ENCODE measurements at regions not wholly inside any gene's neighbourhood (a gene's known extent, or its start where the extent isn't known, plus 50 kb on each side); places are given as distances from the start of the nearest gene placed in this dataset.

DNA sequence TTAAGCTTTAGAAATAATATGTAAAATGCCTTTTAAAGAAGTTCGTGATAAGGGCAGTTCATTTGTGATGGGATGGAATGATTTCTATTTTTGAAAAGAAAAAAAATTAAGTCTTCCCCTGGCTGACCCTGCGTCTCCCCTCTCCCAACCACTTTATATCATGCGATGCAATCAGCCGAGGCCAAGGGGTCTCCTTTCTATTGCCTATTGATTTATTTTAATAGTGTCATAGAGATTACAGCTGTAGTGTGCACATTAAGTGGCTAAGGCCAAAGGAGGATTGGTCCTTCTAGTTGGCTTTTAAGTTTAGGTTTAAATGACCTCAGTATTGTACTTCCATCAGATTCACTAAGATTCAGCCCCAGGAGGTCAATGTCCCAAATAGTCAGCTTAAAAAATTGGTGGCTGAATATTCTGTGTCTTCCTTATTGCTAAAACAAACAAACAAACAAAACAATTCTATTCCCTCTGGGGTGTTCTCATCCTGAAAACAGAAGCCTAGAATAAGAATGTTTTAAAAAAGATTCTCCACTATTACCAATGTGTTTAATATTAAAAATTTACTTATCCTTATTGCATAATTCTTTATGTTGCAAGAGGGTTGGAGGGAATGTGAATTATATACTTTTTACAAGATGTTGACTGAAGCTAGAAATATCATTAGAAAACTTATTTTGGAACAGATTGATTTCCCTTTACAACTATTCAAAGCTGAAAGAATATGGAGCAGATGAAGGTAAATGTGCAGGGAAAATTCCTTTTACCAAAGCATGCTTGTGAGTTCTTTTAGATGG, 359.1 kb downstream of the SAMD5 start:
- no peak for DNase-seq (ENCODE audit: low spot score)

DNA sequence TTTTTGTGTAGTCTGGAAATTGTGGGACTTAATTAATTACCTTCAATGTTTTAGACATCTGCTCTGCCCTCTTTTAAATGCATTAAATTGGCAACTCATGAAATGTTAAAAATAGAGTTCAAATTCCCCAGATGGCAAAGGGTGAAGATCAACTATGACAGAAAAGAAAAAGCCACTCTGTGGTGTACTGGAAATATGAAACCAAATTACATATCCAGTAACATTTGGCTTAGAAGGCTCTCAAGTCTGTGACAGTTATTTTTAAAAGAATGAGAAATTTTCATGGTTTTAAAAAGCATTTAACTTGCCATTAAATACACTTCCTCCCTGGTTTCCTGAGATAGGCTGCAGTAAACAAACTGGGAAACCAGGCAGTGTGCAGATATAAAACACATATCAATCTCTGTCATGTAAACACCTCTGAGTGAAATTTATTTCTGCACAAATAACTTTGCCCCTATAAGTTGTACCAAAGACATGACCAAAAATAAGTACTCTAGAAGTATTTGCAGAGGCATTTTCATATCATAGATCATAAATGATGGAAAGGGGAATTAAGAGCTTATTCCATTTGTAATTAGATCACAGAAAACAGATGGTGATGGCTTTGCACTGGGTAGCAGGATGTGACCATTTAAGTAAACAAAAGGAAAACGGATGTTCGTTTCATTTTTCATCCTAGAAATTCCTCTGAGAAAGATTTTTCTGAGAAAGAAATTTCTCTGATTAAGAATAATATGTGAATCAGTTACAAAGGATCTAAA, 360.1 kb downstream of the SAMD5 start:
- DNase-seq (ENCODE audit: low spot score): no peak

- no peak for DNase-seq (ENCODE audit: low spot score)
Observed at GRCh38 chr6:147869201-147869600, 360.7 kb downstream of the SAMD5 start.

DNA sequence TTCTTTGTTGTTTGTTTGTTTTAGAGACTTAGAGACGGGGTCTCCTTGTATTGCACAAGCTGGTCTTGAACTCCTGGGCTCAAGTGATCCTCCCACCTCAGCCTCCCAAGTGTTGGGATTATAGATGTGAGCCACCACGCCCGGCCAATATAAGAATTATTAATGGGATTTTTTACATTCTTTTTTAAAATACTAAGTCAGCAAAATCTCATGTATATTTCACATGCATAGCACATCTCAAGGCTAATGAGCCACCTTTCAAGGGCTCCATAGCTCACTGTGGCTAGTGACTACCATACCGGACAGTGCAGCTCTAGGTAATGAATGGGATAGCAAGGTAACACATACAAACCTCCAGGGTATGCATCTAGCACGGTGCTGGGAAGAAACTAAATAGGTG, 361.4 kb downstream of the SAMD5 start:
- DNase-seq (ENCODE audit: low spot score): no peak

DNA sequence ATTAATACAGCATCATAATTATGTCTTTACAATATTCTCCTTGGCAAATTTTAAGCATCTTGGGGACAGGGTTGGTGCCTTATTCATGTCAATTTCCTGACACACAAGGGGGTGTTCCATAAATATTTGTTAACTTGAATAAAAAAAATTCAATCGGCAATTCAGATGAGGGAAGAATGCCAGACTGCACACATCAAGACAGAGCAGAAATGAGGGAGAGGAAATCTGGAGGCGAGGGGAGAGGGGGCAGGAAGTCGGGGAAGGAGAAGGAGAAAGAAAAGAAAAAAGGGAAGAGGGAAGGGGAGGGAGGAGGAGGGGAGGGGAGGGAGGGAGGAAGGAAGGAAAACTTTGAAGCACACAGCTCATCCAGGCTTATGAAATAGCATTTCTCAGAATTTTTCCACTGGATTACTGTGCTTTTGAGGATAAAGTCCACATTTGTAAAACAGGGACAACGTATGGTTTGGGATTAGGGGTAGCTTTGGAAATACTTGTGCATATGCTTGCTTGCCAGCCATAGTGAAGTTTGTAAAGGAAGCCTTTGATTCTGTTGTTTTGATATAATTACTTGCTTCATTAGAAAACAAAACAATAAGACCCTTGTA, 362.1 kb downstream of the SAMD5 start:
- DNase-seq (ENCODE audit: low spot score): no peak

DNA sequence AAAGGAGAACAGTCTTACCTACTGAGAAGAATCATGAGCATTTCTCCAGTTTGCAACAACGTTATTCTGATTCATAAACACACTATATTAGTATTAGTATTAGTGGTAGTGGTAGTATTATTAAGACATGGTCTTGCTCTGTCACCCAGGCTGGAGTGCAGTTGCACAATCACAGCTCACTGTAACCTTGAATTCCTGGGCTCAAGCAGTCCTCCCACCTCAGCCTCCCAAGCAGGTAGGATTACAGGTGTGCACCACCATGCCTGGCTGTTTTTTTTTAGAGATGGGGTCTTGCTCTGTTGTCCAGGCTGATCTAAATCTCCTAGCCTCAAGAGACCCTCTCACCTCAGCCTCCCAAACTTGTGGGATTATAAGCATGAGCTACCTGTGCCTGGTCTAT, 363.5 kb downstream of the SAMD5 start:
- DNase-seq (ENCODE audit: low spot score): no peak

DNA sequence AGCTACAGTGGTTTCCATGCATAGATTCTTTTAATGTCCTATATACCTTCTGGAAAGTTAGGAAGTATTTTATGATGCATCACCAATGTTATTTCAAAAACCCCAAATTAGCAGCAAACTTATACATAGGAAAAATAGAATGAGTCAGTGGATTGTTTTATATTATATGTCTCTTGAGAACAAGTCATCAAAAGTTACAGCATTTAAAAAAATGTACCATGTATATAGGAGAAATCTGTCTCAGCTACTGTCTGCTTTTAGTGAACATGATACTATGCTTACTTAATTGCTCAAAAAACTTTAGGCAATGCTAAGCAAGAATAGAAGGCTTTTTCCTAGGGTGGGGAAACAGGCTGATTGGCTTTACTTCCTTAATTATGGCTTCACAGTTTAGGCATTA, 365.3 kb downstream of the SAMD5 start:
- DNase-seq (ENCODE audit: low spot score): no peak

GRCh38 chr6:147874322-147874721, 365.8 kb downstream of the SAMD5 start:
- no peak for DNase-seq (ENCODE audit: low spot score)

- DNase-seq (ENCODE audit: low spot score): no peak
Observed at GRCh38 chr6:147879031-147879580, 370.6 kb downstream of the SAMD5 start.

DNA sequence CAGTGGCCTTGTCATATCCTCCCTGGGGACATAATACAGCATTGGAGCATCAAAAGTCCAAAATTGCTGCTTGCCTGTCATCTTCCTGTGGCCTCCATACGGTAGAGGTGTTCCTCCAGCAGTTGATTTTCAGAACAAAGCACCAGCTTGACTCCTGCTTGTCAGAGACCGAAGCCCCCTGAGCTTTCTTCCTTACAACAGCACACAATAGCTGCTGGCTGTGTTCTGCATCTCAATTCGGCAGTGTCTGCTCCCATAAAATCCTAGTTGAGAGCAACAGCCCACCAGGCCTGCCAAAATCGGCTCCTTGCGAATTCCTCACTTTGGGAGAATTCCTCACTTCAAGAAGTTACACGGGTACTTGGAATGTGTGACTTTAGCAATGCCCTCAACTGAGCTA, 372.9 kb downstream of the SAMD5 start:
- DNase-seq (ENCODE audit: low spot score): no peak

DNA sequence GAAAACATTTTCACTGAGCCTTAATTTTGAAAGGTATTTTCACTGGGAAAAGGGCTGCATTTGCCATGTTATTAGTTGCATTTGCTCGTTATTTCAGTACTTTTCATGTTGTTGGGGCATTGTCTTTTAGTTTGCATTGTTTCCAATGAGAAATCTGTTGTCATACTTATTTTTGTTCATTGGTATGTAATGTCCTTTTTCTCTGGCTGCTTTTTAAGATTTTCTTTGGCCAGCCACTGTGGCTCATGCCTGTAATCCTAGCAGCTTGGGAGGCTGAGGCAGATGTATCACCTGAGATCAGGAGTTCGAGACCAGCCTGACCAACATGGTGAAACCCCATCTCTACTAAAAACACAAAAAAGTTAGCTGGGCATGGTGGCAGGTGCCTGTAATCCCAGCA, 379.9 kb downstream of the SAMD5 start:
- no peak for DNase-seq (ENCODE audit: low spot score)

- no peak for DNase-seq (ENCODE audit: low spot score)
Observed at GRCh38 chr6:147891671-147892070, 383.2 kb downstream of the SAMD5 start.

- DNase-seq (ENCODE audit: low spot score): no peak
Observed at GRCh38 chr6:147892476-147892875, 384.0 kb downstream of the SAMD5 start.

- DNase-seq (ENCODE audit: low spot score): no peak
Observed at GRCh38 chr6:147895272-147895671, 386.8 kb downstream of the SAMD5 start.

GRCh38 chr6:147900247-147900830, 391.8 kb downstream of the SAMD5 start:
- DNase-seq (ENCODE audit: low spot score): no peak

- DNase-seq (ENCODE audit: low spot score): no peak
Observed at GRCh38 chr6:147903321-147903720, 394.8 kb downstream of the SAMD5 start.

- DNase-seq (ENCODE audit: low spot score): no peak
Observed at GRCh38 chr6:147903931-147904330, 395.4 kb downstream of the SAMD5 start.

- DNase-seq (ENCODE audit: low spot score): no peak
Observed at GRCh38 chr6:147904416-147904815, 395.9 kb downstream of the SAMD5 start.

DNA sequence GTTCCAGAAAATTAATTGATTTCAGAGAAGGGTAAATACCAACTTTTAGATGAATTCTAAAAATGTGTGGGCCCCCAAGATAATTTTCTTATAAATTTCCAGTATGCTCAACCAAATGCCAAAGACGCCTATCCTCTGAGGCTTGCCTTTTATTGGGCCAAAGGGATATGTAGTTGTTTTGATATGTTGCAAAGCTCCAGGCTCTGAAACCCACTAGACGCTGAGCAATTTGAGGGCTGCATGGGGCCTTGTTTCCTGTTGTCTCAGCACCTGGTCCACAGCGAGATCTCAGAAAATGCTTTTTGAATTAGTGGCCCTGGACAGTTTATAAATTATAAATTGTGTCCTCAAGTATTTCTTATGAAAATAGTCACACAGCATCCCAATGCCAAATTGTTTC, 397.2 kb downstream of the SAMD5 start:
- DNase-seq (ENCODE audit: low spot score): no peak

DNA sequence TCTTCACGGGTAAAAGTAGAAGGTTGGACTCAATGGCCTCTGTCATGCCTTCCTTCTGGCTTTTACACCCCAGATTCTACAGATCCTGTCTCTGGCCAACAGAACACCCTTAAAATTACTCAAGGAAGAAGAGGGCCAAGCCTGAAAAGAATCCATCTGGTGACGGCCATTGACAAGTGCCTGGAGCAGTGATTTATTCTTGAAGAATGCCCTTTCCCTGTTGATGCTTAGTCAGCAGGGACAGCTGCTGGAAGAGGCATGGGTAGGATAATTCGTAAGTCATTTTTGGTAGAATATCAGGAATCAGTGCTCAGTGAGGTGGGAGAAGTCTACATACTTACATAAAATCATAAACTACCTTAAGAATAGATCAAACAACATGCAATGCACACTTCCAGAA, 397.9 kb downstream of the SAMD5 start:
- DNase-seq (ENCODE audit: low spot score): no peak

DNA sequence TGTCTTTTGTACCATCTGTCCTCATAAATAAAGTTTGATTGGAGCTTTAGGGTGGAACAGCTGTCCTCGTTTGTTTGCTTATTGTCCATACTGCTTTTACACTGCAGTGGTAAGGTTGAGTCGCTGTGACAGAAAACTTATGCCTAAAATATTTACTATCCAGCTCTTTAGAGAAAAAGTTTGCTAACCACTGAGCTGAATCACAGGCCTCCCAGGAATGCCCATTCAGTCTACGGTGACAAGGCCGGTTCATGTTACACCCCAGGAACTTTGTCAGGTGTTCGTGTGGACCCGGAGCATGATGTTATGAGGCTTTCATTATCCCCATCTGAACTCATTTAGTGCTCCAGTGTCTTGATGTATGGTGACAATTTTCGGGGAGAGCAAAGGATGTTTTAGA, 401.1 kb downstream of the SAMD5 start:
- no peak for DNase-seq (ENCODE audit: low spot score)

- DNase-seq (ENCODE audit: low spot score): no peak
Observed at GRCh38 chr6:147910281-147910680, 401.8 kb downstream of the SAMD5 start.

DNA sequence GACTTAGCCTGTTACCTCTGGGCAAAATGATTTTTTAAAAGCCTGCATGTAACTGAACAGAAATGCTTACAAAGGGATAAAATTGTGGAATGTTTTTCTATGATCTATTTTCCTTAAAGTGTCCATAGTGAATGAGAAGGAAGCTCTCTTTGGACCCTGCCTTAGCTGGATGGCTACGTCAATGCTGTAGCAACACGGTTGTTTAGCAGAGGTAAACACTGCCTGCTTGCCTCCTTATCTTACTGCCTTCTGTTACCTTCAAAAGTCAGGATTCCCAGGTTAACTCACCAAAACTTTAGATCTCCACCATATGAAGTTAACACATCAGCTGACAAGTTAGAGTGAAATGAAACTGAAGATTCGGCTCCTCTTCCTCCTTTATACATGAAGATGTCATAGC, 402.6 kb downstream of the SAMD5 start:
- no peak for DNase-seq (ENCODE audit: low spot score)

Data from CD4-positive, alpha-beta T cell treated with Interleukin-6 at 100 ng/mL for 8 hours (primary cell).